SU-DHL-6 (cell line): ENCODE measurements at regions not wholly inside any gene's neighbourhood (a gene's known extent, or its start where the extent isn't known, plus 50 kb on each side); places are given as distances from the start of the nearest gene placed in this dataset.
"Not testable (repeated sequence)": the region's sequence is repeated elsewhere in the genome, so short reads cannot be mapped to it uniquely, and the experiment has no call there.

ENCODE experiments used
- H2AFZ ChIP-seq: fragments of 200-600 bp; sonication (generic); 2 replicates; pipeline ENCODE4 v1.6.1; 2014; ENCODE audit warnings: low read depth, mild to moderate bottlenecking, moderate library complexity, mixed read lengths, antibody characterized with exemption, low read length; ENCODE audit not compliant: severe bottlenecking
- H3F3A ChIP-seq: fragments of 200-600 bp; shearing (Covaris generic); 2 replicates; pipeline ENCODE4 v1.6.0; 2016; ENCODE audit warnings: antibody characterized with exemption, mild to moderate bottlenecking; ENCODE audit not compliant: insufficient read depth
- H3K27ac ChIP-seq: fragments of 200-600 bp; sonication (generic); 2 replicates; pipeline ENCODE4 v1.5.1; 2016; ENCODE audit warnings: low read depth, mild to moderate bottlenecking, low read length, moderate library complexity, mixed read lengths
- H3K27me3 ChIP-seq: fragments of 200-600 bp; sonication (generic), shearing (Covaris generic); 2 replicates; pipeline ENCODE4 v1.6.0; 2014; ENCODE audit warnings: mild to moderate bottlenecking, low read length
- H3K36me3 ChIP-seq: fragments of 200-600 bp; sonication (generic); 2 replicates; pipeline ENCODE4 v1.6.1; 2014; ENCODE audit warnings: mild to moderate bottlenecking, low read length, mixed read lengths
- H3K4me2 ChIP-seq: fragments of 300-600, 200-600 bp; shearing (Covaris generic), sonication (generic); 2 replicates; pipeline ENCODE4 v1.6.0; 2014; ENCODE audit warnings: low read length, low read depth, mild to moderate bottlenecking; ENCODE audit not compliant: poor library complexity, severe bottlenecking
- H3K4me3 ChIP-seq: fragments of 200-600 bp; sonication (generic); 2 replicates; pipeline ENCODE4 v1.5.1; 2014; ENCODE audit warnings: antibody characterized with exemption, low read length, mild to moderate bottlenecking, mixed read lengths; ENCODE audit not compliant: insufficient read depth, poor library complexity, severe bottlenecking
- H3K79me2 ChIP-seq: fragments of 200-600 bp; sonication (generic); 2 replicates; pipeline ENCODE4 v1.6.1; 2014; ENCODE audit warnings: mild to moderate bottlenecking, low read length, moderate library complexity; ENCODE audit not compliant: insufficient read depth
- H3K9ac ChIP-seq: fragments of 200-600 bp; sonication (generic); 2 replicates; pipeline ENCODE4 v1.7.0; 2014; ENCODE audit warnings: mild to moderate bottlenecking, low read length
- H3K9me2 ChIP-seq: fragments of 200-600 bp; sonication (generic); replicated peaks from 2 replicates; pipeline ENCODE4 v1.6.1; 2014; ENCODE audit warnings: low read length; ENCODE audit not compliant: insufficient read depth
- H3K9me3 ChIP-seq: fragments of 200-600 bp; sonication (generic); 2 replicates; pipeline ENCODE4 v1.6.1; 2014; ENCODE audit warnings: low read length, mixed read lengths; ENCODE audit not compliant: insufficient read depth
- H4K20me1 ChIP-seq: fragments of 200-600 bp; sonication (generic); 2 replicates; pipeline ENCODE4 v1.6.1; 2014; ENCODE audit warnings: low read depth, mild to moderate bottlenecking, antibody characterized with exemption, low read length, moderate library complexity, mixed read lengths
- CTCF ChIP-seq: fragments of 200-600 bp; sonication (generic); IDR thresholded peaks from one replicate; pipeline ENCODE4 v1.5.1; 2017; ENCODE audit warnings: antibody characterized with exemption, mild to moderate bottlenecking, low read length, moderate library complexity; ENCODE audit not compliant: insufficient read depth, poor library complexity, severe bottlenecking
- EZH2phosphoT487 ChIP-seq: fragments of 200-600 bp; sonication (generic), shearing (Covaris generic); conservative IDR thresholded peaks from 2 replicates; pipeline ENCODE4 v1.6.1; 2018; ENCODE audit warnings: mild to moderate bottlenecking, antibody characterized with exemption, low read length, moderate library complexity, mixed read lengths

GRCh38 chr18:71223486-71223885 is 934.6 kb downstream of the SOCS6 start:
- Histone ChIP-seq H4K20me1 (no peaks in the 10 kb centered on the region), H3K36me3 (no peaks in the 10 kb centered on the region), H3F3A (no peaks in the 10 kb centered on the region), H3K79me2 (no peaks in the 10 kb centered on the region), H3K9me3 (no peaks in the 10 kb centered on the region), H3K27me3 (no peaks in the 10 kb centered on the region), H3K4me2 (no peak overlapping the region), H2AFZ (no peak overlapping the region), H3K4me3 (no peak overlapping the region), H3K9ac (no peak overlapping the region), H3K9me2 (no peaks in the 10 kb centered on the region), H3K27ac (no peak overlapping the region)
- TF ChIP-seq EZH2phosphoT487 = no peak
- no peak for TF ChIP-seq CTCF

GRCh38 chr18:71221405-71221804 is 932.6 kb downstream of the SOCS6 start:
- H3K9me2 ChIP-seq = no peaks in the 10 kb centered on the region
- H2AFZ ChIP-seq = no peak overlapping the region
- no peaks in the 10 kb centered on the region for H4K20me1 ChIP-seq
- H3K79me2 ChIP-seq = no peaks in the 10 kb centered on the region
- no peak for TF ChIP-seq CTCF
- TF ChIP-seq EZH2phosphoT487 = no peak
- no peaks in the 10 kb centered on the region for H3K36me3 ChIP-seq
- H3K27ac ChIP-seq = no peak overlapping the region
- H3K27me3 ChIP-seq = no peaks in the 10 kb centered on the region
- H3K4me2 ChIP-seq = no peak overlapping the region
- H3K4me3 ChIP-seq = no peak overlapping the region
- H3K9me3 ChIP-seq = no peaks in the 10 kb centered on the region
- H3K9ac ChIP-seq = no peak overlapping the region
- H3F3A ChIP-seq = no peaks in the 10 kb centered on the region

GRCh38 chr18:71212739-71213138 is 923.9 kb downstream of the SOCS6 start:
- not testable (repeated sequence) for H3K79me2 ChIP-seq, H3K36me3 ChIP-seq, H3K9ac ChIP-seq, H4K20me1 ChIP-seq, H3K9me3 ChIP-seq, H3K9me2 ChIP-seq, H3K4me2 ChIP-seq, H3K27me3 ChIP-seq, H2AFZ ChIP-seq, H3K4me3 ChIP-seq, H3K27ac ChIP-seq, H3F3A ChIP-seq

GRCh38 chr18:71212222-71212621 is 923.4 kb downstream of the SOCS6 start:
- no peak overlapping the region for H3K4me2 ChIP-seq
- no peaks in the 10 kb centered on the region for H3K36me3 ChIP-seq
- H3K9ac ChIP-seq = no peak overlapping the region
- H3K9me3 ChIP-seq = no peaks in the 10 kb centered on the region
- no peaks in the 10 kb centered on the region for H3K79me2 ChIP-seq
- H2AFZ ChIP-seq = no peak overlapping the region
- no peaks in the 10 kb centered on the region for H3F3A ChIP-seq
- no peak overlapping the region for H3K4me3 ChIP-seq
- no peaks in the 10 kb centered on the region for H3K9me2 ChIP-seq
- H3K27me3 ChIP-seq = no peaks in the 10 kb centered on the region
- H4K20me1 ChIP-seq = no peaks in the 10 kb centered on the region
- TF ChIP-seq CTCF (no peak), EZH2phosphoT487 (no peak)
- H3K27ac ChIP-seq = no peak overlapping the region
